ENCODE measurements at regions not wholly inside any gene's neighbourhood (a gene's known extent, or its start where the extent isn't known, plus 50 kb on each side); places are given as distances from the start of the nearest gene placed in this dataset.

DNA sequence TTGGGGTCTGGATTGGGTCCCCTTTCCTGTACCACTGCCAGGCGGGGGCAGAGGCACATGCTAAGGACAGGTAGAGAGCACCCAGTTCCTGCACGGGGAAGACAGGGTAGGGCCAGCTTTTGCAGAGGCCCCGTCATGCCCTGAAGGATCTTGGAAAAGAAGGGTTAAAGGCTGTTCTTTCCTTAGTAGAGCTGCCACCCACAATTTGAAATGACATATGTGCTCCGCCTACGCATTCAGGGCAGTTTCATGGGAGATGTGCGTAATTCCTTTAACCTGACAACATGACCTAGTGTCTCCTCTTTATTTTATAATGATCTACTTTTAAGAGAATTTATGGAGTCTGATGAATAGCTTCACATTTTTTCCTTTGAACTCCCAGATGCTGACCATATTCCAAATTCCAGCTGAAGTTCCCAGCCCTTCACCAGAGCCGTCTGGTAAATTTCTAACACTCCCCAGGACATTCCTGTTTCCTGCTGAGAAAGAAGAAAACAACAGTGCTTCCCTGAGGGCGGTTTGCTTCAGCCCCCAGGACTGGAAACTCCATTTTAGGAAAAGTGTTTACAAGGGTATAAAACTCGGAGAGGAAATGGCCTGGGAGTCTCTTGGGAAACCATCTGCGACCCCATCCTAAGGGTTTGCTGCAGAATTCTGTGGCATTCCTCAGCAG lies 58.9 kb upstream of the PLEKHG3 start:
- Histone ChIP-seq H3K4me3 (ENCODE audit: low read depth in 1 of 2, low read length in 1 of 2) (no peak overlapping the region), H3K27ac (no peak overlapping the region), H3K4me1 (ENCODE audit: control insufficient read depth in 1 of 2, insufficient read depth in 1 of 2, low read depth in 1 of 2, low read length in 1 of 2) (peaks cover 0 to 4% of the 10 kb centered on the region in 2 experiments), H3K36me3 (no peaks in the 10 kb centered on the region), H3K27me3 (peaks cover 4% of the 10 kb centered on the region), H3K9me3 (no peaks in the 10 kb centered on the region)
- TF ChIP-seq CTCF (IDR thresholded peaks at IDR 0.05): no peak

GRCh38 chr14:64646103-64646502 lies 58.1 kb upstream of the PLEKHG3 start:
- Histone ChIP-seq H3K27ac (no peak overlapping the region), H3K27me3 (peaks cover 4% of the 10 kb centered on the region), H3K4me1 (ENCODE audit: control insufficient read depth in 1 of 2, insufficient read depth in 1 of 2, low read depth in 1 of 2, low read length in 1 of 2) (peaks cover 0 to 4% of the 10 kb centered on the region in 2 experiments), H3K4me3 (ENCODE audit: low read depth in 1 of 2, low read length in 1 of 2) (no peak overlapping the region), H3K36me3 (no peaks in the 10 kb centered on the region), H3K9me3 (no peaks in the 10 kb centered on the region)
- no peak for TF ChIP-seq CTCF (IDR thresholded peaks at IDR 0.05)

DNA sequence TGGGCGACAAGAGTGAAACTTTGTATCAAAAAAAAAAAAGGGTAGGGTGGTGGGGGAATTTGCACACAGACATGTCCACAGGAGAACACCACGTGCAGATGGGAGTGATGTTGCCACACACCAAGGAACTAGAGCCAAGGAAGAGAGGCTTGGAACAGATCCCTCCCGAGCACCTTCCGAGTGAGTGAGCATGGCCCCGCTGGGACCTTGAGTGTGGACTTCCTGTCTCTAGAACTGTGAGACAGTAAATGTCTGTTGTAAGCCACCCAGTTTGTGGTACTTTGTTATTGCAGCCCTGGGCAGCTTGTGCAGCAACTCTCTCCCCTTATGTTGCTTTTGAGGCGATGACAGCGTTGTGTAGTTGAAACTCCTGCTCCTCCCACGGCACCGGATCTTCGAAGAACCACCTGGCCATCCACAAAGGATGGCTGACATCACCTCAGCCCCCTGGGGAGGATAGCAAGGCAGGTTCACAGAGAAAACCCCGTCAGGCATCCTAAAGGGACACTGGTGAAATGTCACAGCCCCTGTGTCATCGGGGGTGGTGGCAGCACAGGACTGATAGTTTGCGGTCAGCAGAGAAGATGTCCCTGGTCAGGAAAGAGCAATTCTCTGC lies 54.7 kb upstream of the PLEKHG3 start:
- Histone ChIP-seq H3K9me3 (no peaks in the 10 kb centered on the region), H3K4me3 (ENCODE audit: low read depth in 1 of 2, low read length in 1 of 2) (no peak overlapping the region), H3K36me3 (no peaks in the 10 kb centered on the region), H3K4me1 (ENCODE audit: control insufficient read depth in 1 of 2, insufficient read depth in 1 of 2, low read depth in 1 of 2, low read length in 1 of 2) (peaks cover 10 to 15% of the 10 kb centered on the region in 2 experiments), H3K27me3 (no peaks in the 10 kb centered on the region), H3K27ac (no peak overlapping the region)
- TF ChIP-seq CTCF (IDR thresholded peaks at IDR 0.05): no peak

DNA sequence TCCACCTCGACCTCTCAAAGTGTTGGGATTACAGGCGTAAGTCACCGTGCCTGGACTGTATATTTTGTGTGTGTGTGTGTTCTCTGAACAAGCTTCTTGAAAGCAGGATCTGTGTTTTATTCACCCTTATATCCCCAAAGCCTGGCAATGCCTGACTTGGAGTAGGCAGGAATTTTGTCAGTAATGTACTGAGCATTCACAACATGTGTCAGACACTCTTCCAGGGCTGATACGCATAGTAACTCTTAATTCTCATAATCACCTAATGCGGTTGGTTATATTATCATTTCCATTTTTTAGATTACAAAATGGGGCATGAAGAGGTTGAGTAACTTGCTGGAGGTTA lies 50.4 kb upstream of the PLEKHG3 start:
- TF ChIP-seq CTCF (IDR thresholded peaks at IDR 0.05): no peak
- H3K36me3 ChIP-seq: no peaks in the 10 kb centered on the region
- H3K4me1 ChIP-seq (ENCODE audit: control insufficient read depth in 1 of 2, insufficient read depth in 1 of 2, low read depth in 1 of 2, low read length in 1 of 2): peaks cover 26 to 40% of the 10 kb centered on the region in 2 experiments
- peak overlapping the region; percentile 37 for H3K27ac ChIP-seq
- peaks cover 7% of the 10 kb centered on the region for H3K27me3 ChIP-seq
- H3K9me3 ChIP-seq: no peaks in the 10 kb centered on the region
- H3K4me3 ChIP-seq (ENCODE audit: low read depth in 1 of 2, low read length in 1 of 2): no peak overlapping the region

DNA sequence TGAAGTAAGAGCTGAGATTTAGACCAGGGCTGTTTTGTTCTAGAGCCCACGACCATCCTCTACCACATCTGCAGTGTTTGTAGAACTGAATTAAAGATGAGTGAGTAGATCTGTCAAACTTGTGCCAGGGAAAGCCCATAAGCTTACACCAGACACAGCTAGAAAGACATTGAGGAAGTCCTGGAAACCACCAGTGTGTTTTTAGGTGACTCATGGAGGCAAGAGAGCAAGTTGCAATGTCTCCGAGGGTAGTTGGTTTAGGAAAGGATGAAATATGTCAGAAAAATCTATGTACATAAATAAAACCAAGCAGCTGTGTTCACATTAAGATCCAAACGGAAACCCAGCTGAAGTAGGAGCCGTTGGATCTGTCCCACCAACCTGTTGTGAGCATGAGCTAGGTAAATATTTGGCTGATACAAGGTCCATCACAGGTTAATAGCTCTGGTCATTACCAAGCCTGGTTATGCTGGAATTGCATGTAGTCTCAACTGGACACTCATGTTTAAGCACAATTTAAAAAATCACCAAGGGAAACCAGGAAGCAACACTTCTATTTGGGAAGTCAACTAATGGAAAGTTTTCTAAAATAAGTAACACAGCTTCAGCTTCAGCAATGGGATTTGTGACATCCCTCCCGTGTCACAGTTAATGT lies 49.9 kb upstream of the PLEKHG3 start:
- Histone ChIP-seq H3K4me3 (ENCODE audit: low read depth in 1 of 2, low read length in 1 of 2) (peak overlapping the region in 1 of 2 experiments; percentile 1), H3K36me3 (no peaks in the 10 kb centered on the region)
- no peak for TF ChIP-seq CTCF (IDR thresholded peaks at IDR 0.05)

More for the DNA sequence above, 49.9 kb upstream of the PLEKHG3 start:
- peaks cover 12% of the 10 kb centered on the region for H3K27me3 ChIP-seq
- peaks cover 31 to 43% of the 10 kb centered on the region in 2 experiments for H3K4me1 ChIP-seq (ENCODE audit: control insufficient read depth in 1 of 2, insufficient read depth in 1 of 2, low read depth in 1 of 2, low read length in 1 of 2)
- H3K27ac ChIP-seq: peak overlapping the region; percentile 37
- no peaks in the 10 kb centered on the region for H3K9me3 ChIP-seq
